Aorta (tissue), 5 donors: ENCODE measurements at regions not wholly inside any gene's neighbourhood (a gene's known extent, or its start where the extent isn't known, plus 50 kb on each side); places are given as distances from the start of the nearest gene placed in this dataset.
"Not testable (repeated sequence)": the region's sequence is repeated elsewhere in the genome, so short reads cannot be mapped to it uniquely, and the experiment has no call there.

ENCODE experiments used
- ATAC-seq: fragments of 200-7000 bp; cut with Tn5 transposase; one replicate; pipeline ENCODE4 v1.9.1; 2022; ENCODE audit warnings: moderate library complexity; ENCODE audit not compliant: low FRiP score
- DNase-seq, 2 donors: peaks; one replicate each; pipeline ENCODE4 v3.0.0-alpha.2; 2020
- H3K27ac ChIP-seq, 2 donors: one replicate each; pipeline ENCODE4 v1.5.1; 2013; ENCODE audit warnings: low read length in 2 of 2, mild to moderate bottlenecking in 2 of 2, moderate library complexity in 2 of 2, control low read depth in 1 of 2, inconsistent platforms in 1 of 2, low read depth in 1 of 2
- H3K27me3 ChIP-seq, 2 donors: one replicate each; pipeline ENCODE4 v1.6.1; 2013; ENCODE audit warnings: control low read depth in 1 of 2, low read length in 1 of 2, mild to moderate bottlenecking in 1 of 2, moderate library complexity in 1 of 2; ENCODE audit not compliant: insufficient read depth in 2 of 2, control insufficient read depth in 1 of 2
- H3K36me3 ChIP-seq, 2 donors: one replicate each; pipeline ENCODE4 v1.6.1; 2013; ENCODE audit warnings: control low read depth in 1 of 2, low read length in 1 of 2, mild to moderate bottlenecking in 1 of 2; ENCODE audit not compliant: insufficient read depth in 2 of 2, control insufficient read depth in 1 of 2
- H3K4me1 ChIP-seq, 2 donors: one replicate each; pipeline ENCODE4 v1.6.1; 2013; ENCODE audit warnings: low read length in 2 of 2, control low read depth in 1 of 2, mild to moderate bottlenecking in 1 of 2, moderate library complexity in 1 of 2; ENCODE audit not compliant: insufficient read depth in 2 of 2, control insufficient read depth in 1 of 2
- H3K4me3 ChIP-seq, 2 donors: one replicate each; pipeline ENCODE4 v1.5.1; 2013; ENCODE audit warnings: low read length in 2 of 2, control low read depth in 1 of 2, mild to moderate bottlenecking in 1 of 2
- H3K9me3 ChIP-seq: one replicate; pipeline ENCODE4 v1.6.1; 2013; ENCODE audit warnings: mild to moderate bottlenecking, low read length; ENCODE audit not compliant: control insufficient read depth
- WGBS, 2 donors: extraction: QIAGEN DNeasy Blood & Tissue Kit; methylation state at CpG; one replicate each; pipeline ENCODE4 v1.1.7; 2013; 5-methylcytosine and 5-hydroxymethylcytosine counted together
- intact Hi-C, 2 donors: fragments of 100-400 bp; cut with DNase I; formaldehyde crosslinking; loops; one replicate each; pipeline versions ENCODE4 v1.14.2 to v1.15.0; 2022
- donor health status: healthy with polysubstance abuse.
- donor health status: Bipolar disorder and iron deficiency.
- donor health status: DM: no; HTN: no; CAD: no.
- donor health status: DM: no; HTN: no; CAD: no.
- donor health status: DM: yes; HTN: yes; CAD: no.

DNA sequence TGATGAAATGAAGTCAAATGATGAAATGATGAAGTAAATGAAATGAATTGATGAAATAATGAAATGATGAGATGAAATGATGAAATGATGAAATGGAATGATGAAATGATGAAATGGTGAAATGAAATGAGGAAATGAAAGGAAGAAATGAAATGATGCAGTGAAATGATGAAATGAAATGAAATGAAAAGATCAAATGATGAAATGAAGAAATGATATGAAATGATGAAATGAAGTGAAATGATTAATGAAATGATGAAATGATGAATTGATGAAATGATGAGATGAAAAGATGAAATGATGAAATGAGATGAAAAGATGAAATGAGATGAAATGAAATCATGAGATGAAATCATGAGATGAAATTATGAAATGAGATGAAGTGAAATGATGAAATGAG lies 139.2 kb upstream of the ERV3-1 start:
- DNase-seq, H3K36me3 ChIP-seq, intact Hi-C loops, H3K4me1 ChIP-seq, H3K4me3 ChIP-seq, ATAC-seq, H3K27ac ChIP-seq, H3K9me3 ChIP-seq, H3K27me3 ChIP-seq: not testable (repeated sequence)

GRCh38 chr7:65145008-65145407 lies 138.5 kb upstream of the ERV3-1 start:
- H3K4me1 ChIP-seq, ATAC-seq, H3K27me3 ChIP-seq, DNase-seq, intact Hi-C loops, H3K9me3 ChIP-seq, H3K36me3 ChIP-seq, H3K4me3 ChIP-seq, H3K27ac ChIP-seq: not testable (repeated sequence)
- 75 to 96% methylated on average over 1 of the region's 1 CpG for WGBS, 2 donors

GRCh38 chr7:65144557-65144956 lies 138.1 kb upstream of the ERV3-1 start:
- WGBS, 2 donors: 94 to 98% methylated on average over 2 of the region's 2 CpGs
- H3K9me3 ChIP-seq, intact Hi-C loops: not testable (repeated sequence)

GRCh38 chr7:65144119-65144518 lies 137.6 kb upstream of the ERV3-1 start:
- H3K36me3 ChIP-seq, H3K27me3 ChIP-seq, ATAC-seq, DNase-seq, H3K4me3 ChIP-seq, H3K4me1 ChIP-seq, H3K9me3 ChIP-seq, intact Hi-C loops, H3K27ac ChIP-seq: not testable (repeated sequence)
- 87 to 94% methylated on average over 2 of the region's 2 CpGs for WGBS, 2 donors

More at GRCh38 chr7:65144557-65144956, 138.1 kb upstream of the ERV3-1 start:
- H3K27me3 ChIP-seq, DNase-seq, ATAC-seq, H3K4me3 ChIP-seq, H3K27ac ChIP-seq, H3K4me1 ChIP-seq, H3K36me3 ChIP-seq: not testable (repeated sequence)

GRCh38 chr7:65141894-65142293 lies 135.4 kb upstream of the ERV3-1 start:
- not testable (repeated sequence) for DNase-seq

DNA sequence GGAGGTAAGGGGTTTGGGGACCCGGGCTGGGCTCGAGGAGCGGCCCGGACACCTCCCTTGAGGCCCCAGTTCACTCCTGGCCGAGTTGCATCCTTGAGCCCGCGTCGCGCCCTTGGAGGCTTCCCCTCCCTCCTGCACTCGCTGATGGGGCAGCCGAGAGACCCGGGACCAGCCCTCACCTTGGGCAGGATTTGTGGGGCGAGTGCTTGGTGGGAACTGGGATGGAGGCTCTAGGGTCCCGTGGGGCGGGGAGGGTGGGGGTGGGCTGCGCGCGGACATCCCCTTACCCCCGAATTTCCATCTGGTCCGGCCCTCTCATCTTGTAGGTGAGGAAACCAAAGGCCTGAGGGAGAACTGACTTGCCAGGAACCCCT lies 134.9 kb upstream of the ERV3-1 start:
- ATAC-seq, H3K4me1 ChIP-seq, H3K27me3 ChIP-seq, H3K4me3 ChIP-seq, H3K27ac ChIP-seq, intact Hi-C loops, H3K9me3 ChIP-seq, H3K36me3 ChIP-seq: not testable (repeated sequence)
- 35 to 49% methylated on average over 11 to 16 of the region's 20 CpGs for WGBS, 2 donors
- peak; percentile 23 to 73 for DNase-seq

More at GRCh38 chr7:65141894-65142293, 135.4 kb upstream of the ERV3-1 start:
- ATAC-seq, H3K36me3 ChIP-seq, H3K4me3 ChIP-seq, intact Hi-C loops, H3K4me1 ChIP-seq, H3K27ac ChIP-seq, H3K9me3 ChIP-seq, H3K27me3 ChIP-seq: not testable (repeated sequence)
- WGBS, 2 donors: 80 to 100% methylated on average over 2 to 4 of the region's 6 CpGs

- peak in 1 of 2 donors; percentile 23 for DNase-seq
- ATAC-seq, H3K27me3 ChIP-seq, H3K9me3 ChIP-seq, H3K36me3 ChIP-seq, H3K27ac ChIP-seq, H3K4me1 ChIP-seq, intact Hi-C loops, H3K4me3 ChIP-seq: not testable (repeated sequence)
- 1 to 2% methylated on average over 15 to 48 of the region's 79 CpGs for WGBS, 2 donors
Observed at GRCh38 chr7:65140543-65141404, 134.3 kb upstream of the ERV3-1 start.

GRCh38 chr7:65136850-65137249 lies 130.4 kb upstream of the ERV3-1 start:
- H3K36me3 ChIP-seq, H3K4me3 ChIP-seq, H3K4me1 ChIP-seq, DNase-seq, H3K27ac ChIP-seq, ATAC-seq, intact Hi-C loops, H3K9me3 ChIP-seq, H3K27me3 ChIP-seq: not testable (repeated sequence)
- WGBS, 2 donors: no CpG with 5 or more reads among the region's 5 CpGs

DNA sequence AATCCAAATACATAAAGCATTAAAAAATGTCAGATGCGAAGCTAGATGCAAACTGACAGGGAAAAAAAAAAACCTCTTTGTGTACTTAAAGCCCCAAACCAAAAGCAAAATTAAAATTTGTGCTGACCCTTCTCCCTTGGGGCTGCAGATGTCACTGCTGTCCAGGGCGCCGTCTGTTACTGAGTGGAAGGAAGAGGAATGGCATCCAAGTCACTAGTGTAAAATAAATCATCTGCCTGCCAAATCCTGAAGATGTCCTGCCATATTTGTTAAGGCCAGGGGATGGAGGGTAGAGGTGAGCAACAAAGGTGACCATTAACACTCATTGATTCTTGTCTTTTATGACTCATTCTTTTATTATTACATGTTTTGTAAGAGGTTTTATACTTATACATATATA lies 126.6 kb upstream of the ERV3-1 start:
- WGBS, 2 donors: no CpG with 5 or more reads among the region's 3 CpGs
- H3K4me1 ChIP-seq, H3K36me3 ChIP-seq, H3K4me3 ChIP-seq, intact Hi-C loops, DNase-seq, H3K27ac ChIP-seq, H3K27me3 ChIP-seq, ATAC-seq, H3K9me3 ChIP-seq: not testable (repeated sequence)
